ENCODE measurements at regions not wholly inside any gene's neighbourhood (a gene's known extent, or its start where the extent isn't known, plus 50 kb on each side); places are given as distances from the start of the nearest gene placed in this dataset.

DNA sequence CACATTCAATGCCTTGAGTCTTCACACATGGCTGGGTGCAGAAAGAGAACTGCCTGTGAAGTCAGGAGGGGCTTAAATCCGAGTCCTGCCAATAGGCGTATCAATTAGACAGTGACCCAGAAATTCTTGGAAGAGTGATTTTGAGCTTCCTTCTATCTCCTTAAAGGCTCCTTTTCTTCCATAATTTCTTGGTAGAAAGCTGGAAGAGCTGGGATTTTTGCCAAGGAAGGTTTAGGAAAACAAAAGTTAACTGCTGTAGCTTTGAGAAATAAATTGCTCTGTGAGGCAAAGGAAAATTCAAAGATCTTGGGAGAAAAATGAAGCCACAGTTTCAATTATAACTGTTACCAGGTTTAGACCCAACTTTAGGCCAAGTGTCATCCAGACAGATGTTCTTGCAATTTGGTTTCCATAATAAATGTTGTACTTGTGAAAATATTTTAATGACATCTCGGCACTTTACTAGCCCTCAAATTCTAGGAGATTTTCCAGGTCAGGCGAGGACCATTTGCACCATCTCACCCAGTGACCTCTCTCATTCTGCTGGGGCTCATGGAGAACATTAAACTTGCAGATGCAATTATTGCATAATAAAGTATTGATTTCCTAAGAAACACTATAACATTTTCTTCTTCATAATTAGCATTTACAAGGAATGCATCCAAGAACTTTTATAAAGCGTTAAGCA lies 329.7 kb upstream of the MEIS1 start:
- Histone ChIP-seq H3K36me3 (replicated peaks in 1 of 2; ENCODE audit: control extremely low read depth in 1 of 2, control insufficient read depth in 1 of 2, extremely low read depth in 1 of 2, insufficient read depth in 2 of 2, low read length in 1 of 2) (no peaks in the 10 kb centered on the region), H3K9me3 (ENCODE audit: control extremely low read depth in 1 of 3, control insufficient read depth in 2 of 3, insufficient read depth in 1 of 3, low read length in 2 of 3) (peaks cover 0 to 1% (median 0%) of the 10 kb centered on the region in 3 donors), H2AFZ (ENCODE audit: insufficient read depth, low read depth, low read length, poor library complexity, severe bottlenecking) (no peak overlapping the region), H3K79me2 (ENCODE audit: control insufficient read depth, insufficient read depth, low read length) (no peaks in the 10 kb centered on the region), H4K20me1 (ENCODE audit: control insufficient read depth, insufficient read depth, low read length, poor library complexity, severe bottlenecking) (no peaks in the 10 kb centered on the region), H3K4me2 (replicated peaks; ENCODE audit: low read depth, low read length, poor library complexity, severe bottlenecking) (no peak overlapping the region), H3K4me1 (ENCODE audit: control insufficient read depth in 2 of 2, insufficient read depth in 2 of 2, low read length in 2 of 2) (no peaks in the 10 kb centered on the region), H3K4me3 (ENCODE audit: control extremely low read depth in 1 of 5, extremely low read depth in 1 of 5, insufficient read depth in 1 of 5, low read depth in 2 of 5, low read length in 4 of 5) (no peak overlapping the region), H3K27me3 (replicated peaks in 1 of 4; ENCODE audit: control extremely low read depth in 1 of 4, control insufficient read depth in 3 of 4, insufficient read depth in 4 of 4, low read length in 3 of 4) (no peaks in the 10 kb centered on the region), H3K27ac (ENCODE audit: low read length in 2 of 2) (no peak overlapping the region), H3K9ac (ENCODE audit: low read length) (no peak overlapping the region)
- TF ChIP-seq EZH2 (IDR thresholded peaks at IDR 0.05; ENCODE audit: borderline replicate concordance, insufficient read depth, low read depth, low read length, poor library complexity, severe bottlenecking), result no peak
- TF ChIP-seq, protein P1, sequence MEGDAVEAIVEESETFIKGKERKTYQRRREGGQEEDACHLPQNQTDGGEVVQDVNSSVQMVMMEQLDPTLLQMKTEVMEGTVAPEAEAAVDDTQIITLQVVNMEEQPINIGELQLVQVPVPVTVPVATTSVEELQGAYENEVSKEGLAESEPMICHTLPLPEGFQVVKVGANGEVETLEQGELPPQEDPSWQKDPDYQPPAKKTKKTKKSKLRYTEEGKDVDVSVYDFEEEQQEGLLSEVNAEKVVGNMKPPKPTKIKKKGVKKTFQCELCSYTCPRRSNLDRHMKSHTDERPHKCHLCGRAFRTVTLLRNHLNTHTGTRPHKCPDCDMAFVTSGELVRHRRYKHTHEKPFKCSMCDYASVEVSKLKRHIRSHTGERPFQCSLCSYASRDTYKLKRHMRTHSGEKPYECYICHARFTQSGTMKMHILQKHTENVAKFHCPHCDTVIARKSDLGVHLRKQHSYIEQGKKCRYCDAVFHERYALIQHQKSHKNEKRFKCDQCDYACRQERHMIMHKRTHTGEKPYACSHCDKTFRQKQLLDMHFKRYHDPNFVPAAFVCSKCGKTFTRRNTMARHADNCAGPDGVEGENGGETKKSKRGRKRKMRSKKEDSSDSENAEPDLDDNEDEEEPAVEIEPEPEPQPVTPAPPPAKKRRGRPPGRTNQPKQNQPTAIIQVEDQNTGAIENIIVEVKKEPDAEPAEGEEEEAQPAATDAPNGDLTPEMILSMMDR (IDR thresholded peaks at IDR 0.05), result no peak
- H3K27ac Mint-ChIP-seq, result no peak overlapping the region
- H3K9me3 Mint-ChIP-seq (ENCODE audit: insufficient read depth), result no peaks in the 10 kb centered on the region
- no CpG with 5 or more reads among the region's 5 CpGs for WGBS (ENCODE audit: insufficient coverage)
- no peaks in the 10 kb centered on the region for H3K27me3 Mint-ChIP-seq
- no peaks in the 10 kb centered on the region for H3K4me1 Mint-ChIP-seq
- ChIA-PET POLR2A (no interaction called here), CTCF (no interaction called here)
- H3K4me3 Mint-ChIP-seq, result no peak overlapping the region
- intact Hi-C loops (cut with micrococcal nuclease), result no loop called here
- no peak for ATAC-seq (ENCODE audit: low read depth)
- DNase-seq, result no peak

DNA sequence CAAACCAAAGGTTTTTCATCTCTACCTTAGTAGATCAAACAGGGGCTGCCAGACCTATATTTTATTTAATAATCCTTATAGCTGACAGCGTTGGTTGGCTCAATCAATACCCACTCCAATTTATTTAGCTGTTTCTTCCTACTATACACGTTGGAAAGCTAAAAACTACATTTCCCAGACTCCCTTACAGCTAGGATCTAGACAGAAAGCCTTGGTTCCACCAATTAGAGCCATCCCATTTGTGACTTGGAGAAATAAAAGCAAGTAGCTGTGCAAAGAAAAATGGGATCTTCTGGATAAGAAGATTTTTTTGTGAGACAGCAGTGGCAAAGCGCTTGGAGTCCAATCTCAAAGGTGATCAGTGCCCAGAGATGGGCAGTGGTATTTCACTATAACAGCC lies 331.3 kb upstream of the MEIS1 start:
- Histone ChIP-seq H3K79me2 (ENCODE audit: control insufficient read depth, insufficient read depth, low read length) (no peaks in the 10 kb centered on the region), H4K20me1 (ENCODE audit: control insufficient read depth, insufficient read depth, low read length, poor library complexity, severe bottlenecking) (no peaks in the 10 kb centered on the region), H3K4me1 (ENCODE audit: control insufficient read depth in 2 of 2, insufficient read depth in 2 of 2, low read length in 2 of 2) (no peaks in the 10 kb centered on the region), H3K9ac (ENCODE audit: low read length) (no peak overlapping the region), H2AFZ (ENCODE audit: insufficient read depth, low read depth, low read length, poor library complexity, severe bottlenecking) (no peak overlapping the region), H3K27ac (ENCODE audit: low read length in 2 of 2) (no peak overlapping the region), H3K9me3 (ENCODE audit: control extremely low read depth in 1 of 3, control insufficient read depth in 2 of 3, insufficient read depth in 1 of 3, low read length in 2 of 3) (peaks cover 0 to 1% (median 0%) of the 10 kb centered on the region in 3 donors), H3K4me3 (ENCODE audit: control extremely low read depth in 1 of 5, extremely low read depth in 1 of 5, insufficient read depth in 1 of 5, low read depth in 2 of 5, low read length in 4 of 5) (no peak overlapping the region), H3K4me2 (replicated peaks; ENCODE audit: low read depth, low read length, poor library complexity, severe bottlenecking) (no peak overlapping the region), H3K27me3 (replicated peaks in 1 of 4; ENCODE audit: control extremely low read depth in 1 of 4, control insufficient read depth in 3 of 4, insufficient read depth in 4 of 4, low read length in 3 of 4) (no peaks in the 10 kb centered on the region), H3K36me3 (replicated peaks in 1 of 2; ENCODE audit: control extremely low read depth in 1 of 2, control insufficient read depth in 1 of 2, extremely low read depth in 1 of 2, insufficient read depth in 2 of 2, low read length in 1 of 2) (no peaks in the 10 kb centered on the region)
- H3K4me1 Mint-ChIP-seq, result no peaks in the 10 kb centered on the region
- 94% methylated on average over 2 of the region's 3 CpGs for WGBS (ENCODE audit: insufficient coverage)
- DNase-seq (no peak), ATAC-seq (ENCODE audit: low read depth) (no peak)
- ChIA-PET POLR2A (no interaction called here), CTCF (no interaction called here)
- no peaks in the 10 kb centered on the region for H3K27me3 Mint-ChIP-seq
- TF ChIP-seq, protein P1 (IDR thresholded peaks at IDR 0.05), result no peak
- TF ChIP-seq EZH2 (IDR thresholded peaks at IDR 0.05; ENCODE audit: borderline replicate concordance, insufficient read depth, low read depth, low read length, poor library complexity, severe bottlenecking), result no peak
- intact Hi-C loops (cut with micrococcal nuclease), result no loop called here
- H3K27ac Mint-ChIP-seq, result no peak overlapping the region
- no peak overlapping the region for H3K4me3 Mint-ChIP-seq
- H3K9me3 Mint-ChIP-seq (ENCODE audit: insufficient read depth), result no peaks in the 10 kb centered on the region

Data from B cell (primary cell).